Heart left ventricle (tissue), 16 donors: ENCODE measurements at regions not wholly inside any gene's neighbourhood (a gene's known extent, or its start where the extent isn't known, plus 50 kb on each side); places are given as distances from the start of the nearest gene placed in this dataset.

Source experiments
- ATAC-seq, 4 donors: fragments of 200-7000 bp; cut with Tn5 transposase; one replicate each; pipeline ENCODE4 v1.9.1; 2020 to 2022; ENCODE audit warnings: moderate library complexity in 4 of 4, mild to moderate bottlenecking in 3 of 4, moderate number of reproducible peaks in 1 of 4
- DNase-seq, 5 donors: peaks; one replicate each; pipeline ENCODE4 v3.0.0-alpha.2; 2020
- H3K27ac ChIP-seq, 12 donors: fragments of 200-600 bp; sonication (generic) in 4 of 12; one replicate each; pipeline versions ENCODE4 v1.5.0 to v1.8.0; 2016 to 2022; ENCODE audit warnings: mild to moderate bottlenecking in 2 of 12
- H3K27me3 ChIP-seq, 9 donors: fragments of 200-600 bp; sonication (generic) in 2 of 9; one replicate each; pipeline versions ENCODE4 v1.5.1 to v1.8.0; 2016 to 2022; ENCODE audit warnings: mild to moderate bottlenecking in 3 of 9
- H3K36me3 ChIP-seq, 9 donors: fragments of 200-600 bp; sonication (generic) in 2 of 9; one replicate each; pipeline versions ENCODE4 v1.5.0 to v1.8.0; 2018 to 2022; ENCODE audit warnings: mild to moderate bottlenecking in 2 of 9
- H3K4me1 ChIP-seq, 12 donors: fragments of 200-600 bp; sonication (generic) in 4 of 12; one replicate each; pipeline versions ENCODE4 v1.5.0 to v1.8.0; 2016 to 2022; ENCODE audit warnings: mild to moderate bottlenecking in 3 of 12
- H3K4me3 ChIP-seq, 12 donors: fragments of 200-600 bp; sonication (generic) in 4 of 12; one replicate each; pipeline versions ENCODE4 v1.5.0 to v1.8.0; 2017 to 2022; ENCODE audit warnings: mild to moderate bottlenecking in 9 of 12, moderate library complexity in 4 of 12
- H3K9me3 ChIP-seq, 12 donors: fragments of 200-600 bp; sonication (generic) in 4 of 12; one replicate each; pipeline versions ENCODE4 v1.5.0 to v1.8.0; 2016 to 2022; ENCODE audit warnings: mild to moderate bottlenecking in 1 of 12
- POLR2A ChIP-seq, 2 donors: fragments of 450-650 bp; IDR thresholded peaks; one replicate each; pipeline ENCODE4 v1.6.1; 2017; ENCODE audit warnings: antibody characterized with exemption in 2 of 2, mild to moderate bottlenecking in 2 of 2, moderate library complexity in 2 of 2
- WGBS, 4 donors: extraction: QIAGEN DNeasy Blood & Tissue Kit in 2 of 4; methylation state at CpG; one replicate each; pipeline versions ENCODE4 v1.1.5 to v1.1.7; 2013 to 2018; 5-methylcytosine and 5-hydroxymethylcytosine counted together
- intact Hi-C, 10 donors: fragments of 100-400 bp; cut with DNase I; formaldehyde crosslinking; loops; one replicate each; pipeline versions ENCODE4 v1.11.1 to v1.14.2; 2022
- TF ChIP-seq, protein P1 (sequence below), 12 donors: fragments of 200-600 bp; sonication (generic) in 4 of 12; IDR thresholded peaks; one replicate each; pipeline versions ENCODE4 v1.5.0 to v1.8.0; 2018 to 2022; ENCODE audit warnings: antibody characterized with exemption in 12 of 12, mild to moderate bottlenecking in 5 of 12
- donor health status: ischemic (EF 13 %, LVEDD 7.1; RV severe dilation, severe dysfunction).
- donor health status: healthy with polysubstance abuse.
- donor health status: DM: no; HTN: yes; CAD: no.
- donor health status: DM: no; HTN: no; CAD: no.
- donor health status: ischemic (EF 25% LVEDD 6.9; RV normal size, moderate dysfunction).
- donor health status: ischemic (EF 25% LVEDD 5.7; RV mildly dilated, moderate dysfunction).
- donor health status: healthy.
- donor health status: DM: yes; HTN: yes; CAD: no.
- donor health status: ischemic (EF 35%, LVEDD 5.7; RV mildly dilated, moderate dysfunction).
- donor health status: nonischemic (EF 11% LVEDD 7.7; RV severe dilation, severe dysfunction).
- donor health status: DM: yes; HTN: yes; CAD: no.
- donor health status: PGD.
- donor health status: ischemic (EF 29% LVEDD 5.4; RV normal size, mild dysfunction).
- donor health status: nonischemic (EF 23%, LVEDD 6.1; RV moderate dilation, normal function).

GRCh38 chr3:184448321-184449160 lies 68.7 kb downstream of the CHRD start:
- H3K4me3 ChIP-seq: no peak overlapping the region
- no peaks in the 10 kb centered on the region for H3K4me1 ChIP-seq
- peaks cover 0 to 5% (median 0%) of the 10 kb centered on the region in 9 donors for H3K27me3 ChIP-seq
- H3K9me3 ChIP-seq: no peaks in the 10 kb centered on the region
- DNase-seq: no peak
- WGBS, 4 donors: 77 to 88% (median 83%) methylated on average over 8 of the region's 8 CpGs
- H3K36me3 ChIP-seq: no peaks in the 10 kb centered on the region
- H3K27ac ChIP-seq: no peak overlapping the region
- intact Hi-C loops: no loop called here
- TF ChIP-seq POLR2A (IDR thresholded peaks at IDR 0.05): no peak
- TF ChIP-seq, protein P1, sequence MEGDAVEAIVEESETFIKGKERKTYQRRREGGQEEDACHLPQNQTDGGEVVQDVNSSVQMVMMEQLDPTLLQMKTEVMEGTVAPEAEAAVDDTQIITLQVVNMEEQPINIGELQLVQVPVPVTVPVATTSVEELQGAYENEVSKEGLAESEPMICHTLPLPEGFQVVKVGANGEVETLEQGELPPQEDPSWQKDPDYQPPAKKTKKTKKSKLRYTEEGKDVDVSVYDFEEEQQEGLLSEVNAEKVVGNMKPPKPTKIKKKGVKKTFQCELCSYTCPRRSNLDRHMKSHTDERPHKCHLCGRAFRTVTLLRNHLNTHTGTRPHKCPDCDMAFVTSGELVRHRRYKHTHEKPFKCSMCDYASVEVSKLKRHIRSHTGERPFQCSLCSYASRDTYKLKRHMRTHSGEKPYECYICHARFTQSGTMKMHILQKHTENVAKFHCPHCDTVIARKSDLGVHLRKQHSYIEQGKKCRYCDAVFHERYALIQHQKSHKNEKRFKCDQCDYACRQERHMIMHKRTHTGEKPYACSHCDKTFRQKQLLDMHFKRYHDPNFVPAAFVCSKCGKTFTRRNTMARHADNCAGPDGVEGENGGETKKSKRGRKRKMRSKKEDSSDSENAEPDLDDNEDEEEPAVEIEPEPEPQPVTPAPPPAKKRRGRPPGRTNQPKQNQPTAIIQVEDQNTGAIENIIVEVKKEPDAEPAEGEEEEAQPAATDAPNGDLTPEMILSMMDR (IDR thresholded peaks at IDR 0.05): no peak
- peak in 3 of 4 donors; percentile 39 to 64 (median 52) for ATAC-seq

GRCh38 chr3:184449161-184449515 lies 69.3 kb downstream of the CHRD start:
- TF ChIP-seq, protein P1 (IDR thresholded peaks at IDR 0.05): no peak
- TF ChIP-seq POLR2A (IDR thresholded peaks at IDR 0.05): no peak
- H3K27me3 ChIP-seq: peaks cover 0 to 5% (median 0%) of the 10 kb centered on the region in 9 donors
- H3K4me1 ChIP-seq: no peaks in the 10 kb centered on the region
- WGBS, 4 donors: 85 to 93% (median 90%) methylated on average over 5 of the region's 5 CpGs
- intact Hi-C loops: no loop called here
- ATAC-seq: no peak
- no peak overlapping the region for H3K4me3 ChIP-seq
- no peak for DNase-seq
- H3K27ac ChIP-seq: no peak overlapping the region
- no peaks in the 10 kb centered on the region for H3K36me3 ChIP-seq
- no peaks in the 10 kb centered on the region for H3K9me3 ChIP-seq

- 91 to 96% (median 93%) methylated on average over 3 to 4 of the region's 4 CpGs for WGBS, 4 donors
- Histone ChIP-seq H3K27me3 (peaks cover 0 to 5% (median 0%) of the 10 kb centered on the region in 9 donors), H3K4me3 (no peak overlapping the region), H3K9me3 (no peaks in the 10 kb centered on the region), H3K36me3 (no peaks in the 10 kb centered on the region), H3K27ac (no peak overlapping the region), H3K4me1 (no peaks in the 10 kb centered on the region)
- intact Hi-C loops: no loop called here
- DNase-seq: no peak
- no peak for ATAC-seq
- TF ChIP-seq, protein P1 (IDR thresholded peaks at IDR 0.05): no peak
- TF ChIP-seq POLR2A (IDR thresholded peaks at IDR 0.05): no peak
Observed at GRCh38 chr3:184450547-184450946, 70.7 kb downstream of the CHRD start.

- H3K4me1 ChIP-seq: no peaks in the 10 kb centered on the region
- no peak for ATAC-seq
- H3K27me3 ChIP-seq: peaks cover 0 to 5% (median 0%) of the 10 kb centered on the region in 9 donors
- no peaks in the 10 kb centered on the region for H3K9me3 ChIP-seq
- TF ChIP-seq, protein P1 (IDR thresholded peaks at IDR 0.05): no peak
- no peak for TF ChIP-seq POLR2A (IDR thresholded peaks at IDR 0.05)
- intact Hi-C loops: no loop called here
- H3K27ac ChIP-seq: no peak overlapping the region
- H3K36me3 ChIP-seq: no peaks in the 10 kb centered on the region
- no peak for DNase-seq
- 61 to 79% (median 68%) methylated on average over 5 of the region's 5 CpGs for WGBS, 4 donors
- no peak overlapping the region for H3K4me3 ChIP-seq
Observed at GRCh38 chr3:184453296-184453695, 73.4 kb downstream of the CHRD start.
